ENCODE measurements at regions not wholly inside any gene's neighbourhood (a gene's known extent, or its start where the extent isn't known, plus 50 kb on each side); places are given as distances from the start of the nearest gene placed in this dataset.

DNA sequence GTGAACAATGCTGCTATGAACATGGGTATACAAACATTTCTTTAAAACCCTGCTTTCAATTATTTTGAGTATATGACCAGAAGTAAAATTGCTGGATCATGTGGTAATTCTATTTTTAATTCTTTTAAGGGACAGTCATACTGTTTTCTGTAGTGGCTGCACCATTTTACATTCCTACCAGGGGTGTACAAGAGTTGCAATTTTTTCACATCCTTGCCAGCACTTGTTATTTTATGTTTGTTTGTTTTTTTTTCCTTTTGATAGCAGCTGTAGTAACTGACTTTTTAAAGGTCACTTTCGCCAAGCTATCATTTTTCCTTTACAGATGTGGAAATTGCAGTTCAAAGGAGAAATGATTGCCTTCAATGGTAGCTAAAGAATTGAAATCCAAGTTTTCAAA, 99.5 kb downstream of the GPR85 start:
- TF ChIP-seq, protein P1, sequence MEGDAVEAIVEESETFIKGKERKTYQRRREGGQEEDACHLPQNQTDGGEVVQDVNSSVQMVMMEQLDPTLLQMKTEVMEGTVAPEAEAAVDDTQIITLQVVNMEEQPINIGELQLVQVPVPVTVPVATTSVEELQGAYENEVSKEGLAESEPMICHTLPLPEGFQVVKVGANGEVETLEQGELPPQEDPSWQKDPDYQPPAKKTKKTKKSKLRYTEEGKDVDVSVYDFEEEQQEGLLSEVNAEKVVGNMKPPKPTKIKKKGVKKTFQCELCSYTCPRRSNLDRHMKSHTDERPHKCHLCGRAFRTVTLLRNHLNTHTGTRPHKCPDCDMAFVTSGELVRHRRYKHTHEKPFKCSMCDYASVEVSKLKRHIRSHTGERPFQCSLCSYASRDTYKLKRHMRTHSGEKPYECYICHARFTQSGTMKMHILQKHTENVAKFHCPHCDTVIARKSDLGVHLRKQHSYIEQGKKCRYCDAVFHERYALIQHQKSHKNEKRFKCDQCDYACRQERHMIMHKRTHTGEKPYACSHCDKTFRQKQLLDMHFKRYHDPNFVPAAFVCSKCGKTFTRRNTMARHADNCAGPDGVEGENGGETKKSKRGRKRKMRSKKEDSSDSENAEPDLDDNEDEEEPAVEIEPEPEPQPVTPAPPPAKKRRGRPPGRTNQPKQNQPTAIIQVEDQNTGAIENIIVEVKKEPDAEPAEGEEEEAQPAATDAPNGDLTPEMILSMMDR (IDR thresholded peaks at IDR 0.05), result no peak
- TF ChIP-seq POLR2A (IDR thresholded peaks at IDR 0.05), result no peak
